ENCODE measurements at regions not wholly inside any gene's neighbourhood (a gene's known extent, or its start where the extent isn't known, plus 50 kb on each side); places are given as distances from the start of the nearest gene placed in this dataset.

GRCh38 chr5:98514215-98514614 is 259.2 kb upstream of the RGMB start:
- H3K27me3 ChIP-seq, result no peaks in the 10 kb centered on the region
- no peak overlapping the region for H3K27ac ChIP-seq
- peak in 2 of 8 donors; percentile 39 to 42 for ATAC-seq
- WGBS, 2 donors, result 53 to 61% methylated on average over 3 of the region's 3 CpGs
- DNase-seq, result no peak
- no peak for TF ChIP-seq CTCF (IDR thresholded peaks at IDR 0.05)
- H3K9me3 ChIP-seq, result peaks cover 0 to 3% (median 0%) of the 10 kb centered on the region in 11 donors
- intact Hi-C loops (cut with DNase I), result no loop called here
- H3K36me3 ChIP-seq, result no peaks in the 10 kb centered on the region
- H3K4me1 ChIP-seq, result no peaks in the 10 kb centered on the region
- no peak overlapping the region for H3K4me3 ChIP-seq

DNA sequence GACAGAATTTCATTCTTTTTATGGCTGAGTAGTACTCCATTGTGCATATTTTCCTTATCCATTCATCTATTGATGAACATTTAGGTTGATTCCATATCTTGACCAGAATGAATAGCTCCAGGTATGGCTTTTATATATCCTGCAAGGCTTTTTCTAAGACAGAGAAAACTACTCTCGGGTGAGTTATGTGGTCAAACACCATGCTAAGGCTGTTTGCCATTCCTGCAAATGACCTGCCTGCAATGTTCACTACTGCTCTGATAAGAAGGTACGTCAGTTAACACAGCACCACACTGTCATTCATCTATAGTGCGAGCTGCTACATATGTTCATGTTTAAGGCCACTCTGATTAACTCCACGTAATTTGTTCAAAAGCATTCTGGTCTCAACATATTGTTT is 256.8 kb upstream of the RGMB start:
- ATAC-seq, result no peak
- no peak for TF ChIP-seq CTCF (IDR thresholded peaks at IDR 0.05)
- Histone ChIP-seq H3K4me3 (no peak overlapping the region), H3K9me3 (no peaks in the 10 kb centered on the region), H3K27ac (no peak overlapping the region), H3K4me1 (no peaks in the 10 kb centered on the region), H3K27me3 (no peaks in the 10 kb centered on the region), H3K36me3 (no peaks in the 10 kb centered on the region)
- 64 to 72% methylated on average over 4 of the region's 4 CpGs for WGBS, 2 donors
- intact Hi-C loops (cut with DNase I), result no loop called here
- DNase-seq, result no peak

GRCh38 chr5:98517560-98518366 is 255.7 kb upstream of the RGMB start:
- no peaks in the 10 kb centered on the region for H3K4me1 ChIP-seq
- DNase-seq, result no peak
- H3K27me3 ChIP-seq, result no peaks in the 10 kb centered on the region
- intact Hi-C loops (cut with DNase I), result no loop called here
- no peak for ATAC-seq
- no peaks in the 10 kb centered on the region for H3K9me3 ChIP-seq
- H3K4me3 ChIP-seq, result no peak overlapping the region
- no peak for TF ChIP-seq CTCF (IDR thresholded peaks at IDR 0.05)
- WGBS, 2 donors, result 56 to 60% methylated on average over 4 of the region's 4 CpGs
- no peak overlapping the region for H3K27ac ChIP-seq
- no peaks in the 10 kb centered on the region for H3K36me3 ChIP-seq

DNA sequence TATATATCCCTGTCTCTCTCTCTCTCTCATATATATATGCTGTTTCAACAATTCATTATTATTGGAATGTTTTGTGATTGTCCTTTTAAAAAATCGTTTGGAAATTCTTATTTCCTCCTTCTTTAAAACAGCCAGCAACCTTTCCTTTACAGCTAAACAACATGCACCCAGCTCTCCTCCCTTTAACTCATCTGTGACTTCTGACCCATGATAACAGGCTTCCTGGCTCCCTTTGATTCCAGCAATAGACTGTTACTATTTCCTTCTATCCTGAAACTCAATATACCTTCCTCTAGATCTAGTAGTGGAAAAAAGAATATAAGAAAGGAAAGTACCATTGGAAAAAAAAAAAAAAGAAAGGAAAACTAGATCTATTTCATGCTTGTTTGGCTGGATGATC is 254.7 kb upstream of the RGMB start:
- H3K27me3 ChIP-seq, result no peaks in the 10 kb centered on the region
- ATAC-seq (no peak), DNase-seq (no peak)
- H3K4me3 ChIP-seq, result no peak overlapping the region
- H3K36me3 ChIP-seq, result no peaks in the 10 kb centered on the region
- whole genome bisulfite sequencing, 2 donors, result 13 to 14% methylated on average over 1 of the region's 1 CpG
- TF ChIP-seq CTCF (IDR thresholded peaks at IDR 0.05), result no peak
- H3K27ac ChIP-seq, result no peak overlapping the region
- intact Hi-C loops (cut with DNase I), result no loop called here
- H3K9me3 ChIP-seq, result no peaks in the 10 kb centered on the region
- no peaks in the 10 kb centered on the region for H3K4me1 ChIP-seq
